ENCODE measurements at regions not wholly inside any gene's neighbourhood (a gene's known extent, or its start where the extent isn't known, plus 50 kb on each side); places are given as distances from the start of the nearest gene placed in this dataset.

DNA sequence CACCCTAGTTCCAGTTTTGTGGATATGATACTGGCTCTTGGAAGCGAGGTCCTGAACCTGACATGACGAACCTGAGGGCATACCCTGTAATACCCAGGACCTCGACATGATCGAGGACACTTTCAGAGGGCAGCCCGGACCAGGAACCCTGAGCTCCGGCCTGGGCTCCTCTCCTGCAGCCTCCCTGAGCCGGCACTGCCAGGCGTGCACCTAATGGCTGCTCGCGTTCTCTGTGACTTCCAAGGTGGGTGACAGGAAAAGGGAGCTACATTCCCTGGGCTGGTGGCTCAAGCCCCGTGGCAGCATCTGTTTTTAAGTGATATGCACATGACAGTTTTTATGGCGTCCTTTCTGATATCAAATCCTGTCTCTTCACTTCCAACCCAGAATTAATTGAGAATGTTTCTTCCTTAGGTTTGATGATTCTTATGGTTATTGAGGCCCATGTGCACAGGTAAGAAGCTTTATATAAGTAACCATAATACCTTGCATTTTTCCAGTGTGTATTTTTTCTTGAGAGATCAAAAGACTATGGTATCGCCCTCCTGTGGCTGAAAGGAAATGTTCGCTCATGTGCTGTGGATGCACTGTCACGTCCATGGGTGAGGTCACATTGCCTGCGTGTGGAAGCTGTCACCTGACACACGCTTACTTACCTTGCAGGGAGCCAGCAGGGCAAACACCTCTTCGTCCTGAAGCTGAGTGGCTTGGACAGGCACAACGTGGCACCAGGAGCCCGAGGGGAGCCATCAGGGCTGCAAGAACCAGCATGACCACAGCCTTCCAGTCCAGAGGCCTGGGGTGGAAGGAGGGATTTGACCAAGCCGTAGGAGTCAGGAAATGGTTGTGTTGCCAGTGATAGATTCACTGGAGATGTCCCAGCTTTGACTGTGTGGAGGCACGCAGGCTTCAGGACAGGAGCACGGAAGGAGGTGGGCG is 367.4 kb upstream of the MYT1L start:
- no peaks in the 10 kb centered on the region for H3K36me3 Mint-ChIP-seq
- ChIA-PET CTCF (no interaction called here), POLR2A (no interaction called here)
- no peak overlapping the region for H3K4me3 Mint-ChIP-seq
- H3K27me3 Mint-ChIP-seq, result peaks cover 3 to 8% of the 10 kb centered on the region in 2 donors
- no peaks in the 10 kb centered on the region for H3K27me3 ChIP-seq (ENCODE audit: insufficient read depth, low read length, poor library complexity, severe bottlenecking)
- no peaks in the 10 kb centered on the region for H3K9me3 Mint-ChIP-seq
- H3K4me1 Mint-ChIP-seq, result no peaks in the 10 kb centered on the region
- H3K27ac ChIP-seq (ENCODE audit: low read depth, low read length), result no peak overlapping the region
- no peaks in the 10 kb centered on the region for H3K4me1 ChIP-seq (ENCODE audit: insufficient read depth, low read length)
- no peak for DNase-seq
- no peak overlapping the region for H3K4me3 ChIP-seq (ENCODE audit: low read length)
- H3K36me3 ChIP-seq (ENCODE audit: insufficient read depth, low read length), result no peaks in the 10 kb centered on the region
- no peak overlapping the region for H3K27ac Mint-ChIP-seq
- no peaks in the 10 kb centered on the region for H3K9me3 ChIP-seq (ENCODE audit: low read length)

DNA sequence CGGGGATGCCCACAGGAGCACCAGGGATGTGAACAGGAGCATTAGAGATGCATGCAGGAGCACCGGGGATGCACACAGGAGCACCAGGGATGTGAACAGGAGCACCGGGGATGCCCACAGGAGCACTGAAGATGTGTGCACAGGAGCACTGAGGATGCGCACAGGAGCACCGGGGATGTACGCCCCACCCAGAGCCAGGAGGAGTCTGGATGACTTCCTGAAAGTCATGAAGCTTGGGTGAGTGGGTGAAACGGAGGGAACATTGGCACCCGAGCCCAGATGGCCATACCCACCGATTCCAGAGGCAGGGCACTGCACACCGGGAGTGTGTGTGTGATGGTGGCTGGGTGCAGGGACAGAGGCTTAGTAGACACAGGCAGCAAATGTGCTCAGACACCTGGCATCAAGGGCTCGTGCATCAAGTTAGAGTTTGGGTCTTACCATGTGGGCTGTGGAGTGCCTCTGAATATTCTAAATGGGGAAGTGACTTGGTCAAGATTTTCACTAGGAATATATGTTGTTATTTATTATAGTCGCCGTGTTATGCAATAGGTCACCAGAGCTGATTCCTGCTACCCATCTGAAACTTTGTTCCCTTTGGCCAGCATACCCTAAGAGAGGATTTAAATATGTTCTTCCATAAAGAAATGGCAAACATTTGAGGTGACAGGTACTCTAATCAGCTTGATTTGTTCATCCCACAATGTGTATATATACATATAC is 365.8 kb upstream of the MYT1L start:
- Histone ChIP-seq H3K4me1 (ENCODE audit: insufficient read depth, low read length) (no peaks in the 10 kb centered on the region), H3K27ac (ENCODE audit: low read depth, low read length) (no peak overlapping the region), H3K27me3 (ENCODE audit: insufficient read depth, low read length, poor library complexity, severe bottlenecking) (no peaks in the 10 kb centered on the region), H3K9me3 (ENCODE audit: low read length) (no peaks in the 10 kb centered on the region), H3K36me3 (ENCODE audit: insufficient read depth, low read length) (no peaks in the 10 kb centered on the region), H3K4me3 (ENCODE audit: low read length) (no peak overlapping the region)
- DNase-seq, result no peak
- Mint-ChIP-seq H3K27me3 (peaks cover 3 to 8% of the 10 kb centered on the region in 2 donors), H3K4me3 (no peak overlapping the region), H3K4me1 (no peaks in the 10 kb centered on the region), H3K36me3 (no peaks in the 10 kb centered on the region), H3K9me3 (peaks cover 0 to 1% (median 0%) of the 10 kb centered on the region in 5 donors), H3K27ac (no peak overlapping the region)
- POLR2A ChIA-PET, result no interaction called here
- CTCF ChIA-PET, result no interaction called here

- Histone ChIP-seq H3K36me3 (ENCODE audit: insufficient read depth, low read length) (no peaks in the 10 kb centered on the region), H3K4me1 (ENCODE audit: insufficient read depth, low read length) (no peaks in the 10 kb centered on the region), H3K9me3 (ENCODE audit: low read length) (no peaks in the 10 kb centered on the region), H3K4me3 (ENCODE audit: low read length) (no peak overlapping the region), H3K27ac (ENCODE audit: low read depth, low read length) (no peak overlapping the region), H3K27me3 (ENCODE audit: insufficient read depth, low read length, poor library complexity, severe bottlenecking) (no peaks in the 10 kb centered on the region)
- Mint-ChIP-seq H3K27ac (no peak overlapping the region), H3K9me3 (peaks cover 0 to 6% (median 0%) of the 10 kb centered on the region in 5 donors), H3K4me3 (no peak overlapping the region), H3K4me1 (no peaks in the 10 kb centered on the region), H3K27me3 (peaks cover 3 to 8% of the 10 kb centered on the region in 2 donors), H3K36me3 (no peaks in the 10 kb centered on the region)
- POLR2A ChIA-PET, result no interaction called here
- no peak for DNase-seq
- CTCF ChIA-PET, result no interaction called here
Measured at GRCh38 chr2:2696325-2696724, 365.2 kb upstream of the MYT1L start.

- Histone ChIP-seq H3K36me3 (ENCODE audit: insufficient read depth, low read length) (no peaks in the 10 kb centered on the region), H3K9me3 (ENCODE audit: low read length) (no peaks in the 10 kb centered on the region), H3K27me3 (ENCODE audit: insufficient read depth, low read length, poor library complexity, severe bottlenecking) (no peaks in the 10 kb centered on the region), H3K27ac (ENCODE audit: low read depth, low read length) (no peak overlapping the region), H3K4me3 (ENCODE audit: low read length) (no peak overlapping the region), H3K4me1 (ENCODE audit: insufficient read depth, low read length) (peaks cover 10% of the 10 kb centered on the region)
- no peak overlapping the region for H3K4me3 Mint-ChIP-seq
- no peak overlapping the region for H3K27ac Mint-ChIP-seq
- H3K36me3 Mint-ChIP-seq, result no peaks in the 10 kb centered on the region
- DNase-seq, result no peak
- CTCF ChIA-PET, result no interaction called here
- peaks cover 3 to 8% of the 10 kb centered on the region in 2 donors for H3K27me3 Mint-ChIP-seq
- H3K4me1 Mint-ChIP-seq, result peaks cover 0 to 4% (median 3%) of the 10 kb centered on the region in 3 donors
- POLR2A ChIA-PET, result no interaction called here
- H3K9me3 Mint-ChIP-seq, result peaks cover 0 to 7% (median 0%) of the 10 kb centered on the region in 5 donors
Measured at GRCh38 chr2:2694746-2695145, 363.7 kb upstream of the MYT1L start.

DNA sequence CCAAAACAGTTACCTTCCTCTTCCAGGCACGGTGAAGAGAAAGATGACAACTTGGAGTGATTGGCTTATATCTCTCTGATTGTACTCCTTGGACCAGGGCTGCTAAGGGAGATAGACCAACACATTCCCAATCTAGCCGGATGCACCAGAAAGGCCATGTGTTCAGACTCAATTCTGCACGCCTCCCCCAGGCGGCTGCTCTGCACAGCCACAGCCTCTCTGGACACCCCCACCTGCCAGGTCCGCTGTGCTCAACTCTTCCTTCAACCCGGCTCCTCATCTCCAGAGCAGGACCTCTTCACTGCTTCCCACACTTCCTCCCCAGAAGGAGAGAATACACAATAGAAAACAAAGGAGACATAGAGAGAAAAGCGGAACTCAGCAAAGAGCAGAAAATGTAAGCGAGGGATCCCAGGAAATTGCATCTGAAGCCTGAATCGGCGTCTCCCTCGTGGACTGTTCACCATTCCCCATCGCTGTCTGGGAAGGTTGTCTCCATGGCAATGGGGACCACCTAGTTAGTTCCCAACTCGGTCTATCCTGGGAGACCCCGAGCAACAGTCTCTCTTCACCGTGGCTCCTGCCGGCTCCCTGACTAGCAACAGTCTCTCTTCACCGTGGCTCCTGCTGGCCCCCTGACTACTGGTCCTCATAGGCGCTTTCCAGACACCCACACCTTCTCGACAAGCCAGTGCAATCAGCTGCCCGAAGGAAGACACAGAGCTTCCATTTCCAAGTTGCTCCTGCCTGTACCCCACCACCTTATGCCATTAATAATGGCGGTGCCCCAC is 361.7 kb upstream of the MYT1L start:
- H3K27ac Mint-ChIP-seq, result no peak overlapping the region
- Histone ChIP-seq H3K27me3 (ENCODE audit: insufficient read depth, low read length, poor library complexity, severe bottlenecking) (no peaks in the 10 kb centered on the region), H3K4me3 (ENCODE audit: low read length) (no peak overlapping the region), H3K4me1 (ENCODE audit: insufficient read depth, low read length) (peaks cover 12% of the 10 kb centered on the region), H3K36me3 (ENCODE audit: insufficient read depth, low read length) (no peaks in the 10 kb centered on the region), H3K9me3 (ENCODE audit: low read length) (no peaks in the 10 kb centered on the region), H3K27ac (ENCODE audit: low read depth, low read length) (no peak overlapping the region)
- H3K27me3 Mint-ChIP-seq, result peaks cover 3 to 8% of the 10 kb centered on the region in 2 donors
- DNase-seq, result no peak
- no peaks in the 10 kb centered on the region for H3K36me3 Mint-ChIP-seq
- H3K4me3 Mint-ChIP-seq, result no peak overlapping the region
- POLR2A ChIA-PET, result no interaction called here
- H3K9me3 Mint-ChIP-seq, result peaks cover 0 to 7% (median 0%) of the 10 kb centered on the region in 5 donors
- peaks cover 0 to 5% (median 4%) of the 10 kb centered on the region in 3 donors for H3K4me1 Mint-ChIP-seq
- CTCF ChIA-PET, result no interaction called here

GRCh38 chr2:2691419-2691818 is 360.3 kb upstream of the MYT1L start:
- Histone ChIP-seq H3K27ac (ENCODE audit: low read depth, low read length) (no peak overlapping the region), H3K4me1 (ENCODE audit: insufficient read depth, low read length) (peaks cover 17% of the 10 kb centered on the region), H3K4me3 (ENCODE audit: low read length) (no peak overlapping the region), H3K36me3 (ENCODE audit: insufficient read depth, low read length) (no peaks in the 10 kb centered on the region), H3K27me3 (ENCODE audit: insufficient read depth, low read length, poor library complexity, severe bottlenecking) (no peaks in the 10 kb centered on the region), H3K9me3 (ENCODE audit: low read length) (no peaks in the 10 kb centered on the region)
- Mint-ChIP-seq H3K36me3 (no peaks in the 10 kb centered on the region), H3K9me3 (peaks cover 0 to 7% (median 0%) of the 10 kb centered on the region in 5 donors), H3K4me1 (peaks cover 0 to 6% (median 6%) of the 10 kb centered on the region in 3 donors), H3K4me3 (no peak overlapping the region), H3K27me3 (peaks cover 3 to 5% of the 10 kb centered on the region in 2 donors), H3K27ac (peak overlapping the region in 1 of 8 donors; percentile 38)
- ChIA-PET CTCF (no interaction called here), POLR2A (no interaction called here)
- DNase-seq, result no peak

DNA sequence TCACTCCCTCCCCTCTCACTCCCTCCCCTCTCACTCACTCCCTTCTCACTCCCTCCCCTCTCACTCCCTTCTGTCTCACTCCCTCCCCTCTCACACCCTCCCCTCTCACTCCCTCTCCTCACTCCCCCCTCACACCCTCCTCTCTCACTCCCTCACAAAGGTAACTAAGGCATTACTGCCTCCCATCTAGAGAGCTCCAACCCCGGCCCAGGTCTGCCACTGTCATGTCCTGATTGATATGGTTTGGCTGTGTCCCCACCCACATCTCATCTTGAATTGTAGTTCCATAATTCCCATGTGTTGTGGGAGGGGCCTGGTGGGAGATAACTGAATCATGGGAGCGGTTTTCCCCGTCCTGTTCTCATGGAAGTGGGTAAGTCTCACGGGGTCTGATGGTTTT is 359.9 kb upstream of the MYT1L start:
- H3K4me1 ChIP-seq (ENCODE audit: insufficient read depth, low read length), result peaks cover 22% of the 10 kb centered on the region
- H3K9me3 ChIP-seq (ENCODE audit: low read length), result no peaks in the 10 kb centered on the region
- no peaks in the 10 kb centered on the region for H3K36me3 ChIP-seq (ENCODE audit: insufficient read depth, low read length)
- peaks cover 0 to 7% (median 0%) of the 10 kb centered on the region in 5 donors for H3K9me3 Mint-ChIP-seq
- POLR2A ChIA-PET, result no interaction called here
- no peak overlapping the region for H3K27ac ChIP-seq (ENCODE audit: low read depth, low read length)
- H3K27me3 Mint-ChIP-seq, result peaks cover 6 to 7% of the 10 kb centered on the region in 2 donors
- H3K36me3 Mint-ChIP-seq, result no peaks in the 10 kb centered on the region
- H3K4me3 ChIP-seq (ENCODE audit: low read length), result no peak overlapping the region
- peaks cover 1 to 10% (median 10%) of the 10 kb centered on the region in 3 donors for H3K4me1 Mint-ChIP-seq
- no peaks in the 10 kb centered on the region for H3K27me3 ChIP-seq (ENCODE audit: insufficient read depth, low read length, poor library complexity, severe bottlenecking)
- H3K4me3 Mint-ChIP-seq, result no peak overlapping the region
- peak overlapping the region in 1 of 8 donors; percentile 38 for H3K27ac Mint-ChIP-seq
- DNase-seq, result no peak
- CTCF ChIA-PET, result no interaction called here

GRCh38 chr2:2689306-2689705 is 358.2 kb upstream of the MYT1L start:
- DNase-seq, result no peak

More at GRCh38 chr2:2689306-2689705, 358.2 kb upstream of the MYT1L start:
- Histone ChIP-seq H3K27ac (ENCODE audit: low read depth, low read length) (no peak overlapping the region), H3K27me3 (ENCODE audit: insufficient read depth, low read length, poor library complexity, severe bottlenecking) (no peaks in the 10 kb centered on the region), H3K36me3 (ENCODE audit: insufficient read depth, low read length) (no peaks in the 10 kb centered on the region), H3K4me1 (ENCODE audit: insufficient read depth, low read length) (peaks cover 36% of the 10 kb centered on the region), H3K9me3 (ENCODE audit: low read length) (no peaks in the 10 kb centered on the region), H3K4me3 (ENCODE audit: low read length) (no peak overlapping the region)
- H3K27ac Mint-ChIP-seq, result no peak overlapping the region
- H3K27me3 Mint-ChIP-seq, result peaks cover 7 to 15% of the 10 kb centered on the region in 2 donors
- H3K36me3 Mint-ChIP-seq, result no peaks in the 10 kb centered on the region
- ChIA-PET POLR2A (no interaction called here), CTCF (no interaction called here)
- peaks cover 4 to 14% (median 13%) of the 10 kb centered on the region in 3 donors for H3K4me1 Mint-ChIP-seq
- H3K9me3 Mint-ChIP-seq, result peaks cover 0 to 7% (median 0%) of the 10 kb centered on the region in 5 donors
- no peak overlapping the region for H3K4me3 Mint-ChIP-seq
